Vagina (tissue), 2 donors: ENCODE measurements at regions not wholly inside any gene's neighbourhood (a gene's known extent, or its start where the extent isn't known, plus 50 kb on each side); places are given as distances from the start of the nearest gene placed in this dataset.

ENCODE experiments used
- CTCF ChIP-seq, 3 experiments: fragments of 450-650 bp in 2 of 3; fragments of 200-600 bp in 1 of 3; sonication (generic) in 1 of 3; IDR thresholded peaks; one replicate each; pipeline ENCODE4 v1.5.1; 2017 to 2019; ENCODE audit warnings: antibody characterized with exemption in 3 of 3, mild to moderate bottlenecking in 2 of 3, moderate library complexity in 2 of 3
- POLR2A ChIP-seq, 2 donors: fragments of 450-650 bp; IDR thresholded peaks; one replicate each; pipeline ENCODE4 v1.6.1; 2017; ENCODE audit warnings: antibody characterized with exemption in 2 of 2, mild to moderate bottlenecking in 2 of 2, moderate library complexity in 2 of 2
- POLR2AphosphoS5 ChIP-seq, 2 donors: sonication (generic); formaldehyde crosslinking; IDR thresholded peaks; one replicate each; pipeline ENCODE4 v1.9.0; 2017; ENCODE audit warnings: antibody characterized with exemption in 2 of 2, mild to moderate bottlenecking in 2 of 2, low read depth in 1 of 2; ENCODE audit not compliant: insufficient read depth in 1 of 2

GRCh38 chr12:74914378-74914777 is 295.3 kb downstream of the KCNC2 start:
- no peak for TF ChIP-seq POLR2A (IDR thresholded peaks at IDR 0.05)
- no peak for TF ChIP-seq POLR2AphosphoS5 (IDR thresholded peaks at IDR 0.05; ENCODE audit: insufficient read depth in 1 of 2, low read depth in 1 of 2)
- TF ChIP-seq CTCF (IDR thresholded peaks at IDR 0.05) = no peak
